ENCODE measurements at regions not wholly inside any gene's neighbourhood (a gene's known extent, or its start where the extent isn't known, plus 50 kb on each side); places are given as distances from the start of the nearest gene placed in this dataset.
A peak's percentile ranks its signal among the peaks of the same experiment; 100 is the strongest.

- DNase-seq = no peak
These were observed 209.0 kb downstream of the JCAD start for GRCh38 chr10:29850371-29850770.

- DNase-seq = no peak
These were observed 209.5 kb downstream of the JCAD start for GRCh38 chr10:29849886-29850285.

GRCh38 chr10:29849126-29849833 lies 210.1 kb downstream of the JCAD start:
- no peak for DNase-seq

GRCh38 chr10:29846881-29847280 lies 212.1 kb upstream of the SVIL start:
- DNase-seq = no peak

- DNase-seq = no peak
These were observed 210.4 kb upstream of the SVIL start for GRCh38 chr10:29845166-29845565.

GRCh38 chr10:29843143-29843542 lies 208.4 kb upstream of the SVIL start:
- no peak for DNase-seq

- DNase-seq = no peak
These were observed 207.2 kb upstream of the SVIL start for GRCh38 chr10:29841724-29842649.

- no peak for DNase-seq
These were observed 205.9 kb upstream of the SVIL start for GRCh38 chr10:29840516-29841276.

- DNase-seq = no peak
These were observed 205.2 kb upstream of the SVIL start for GRCh38 chr10:29839826-29840515.

GRCh38 chr10:29838539-29838938 lies 203.8 kb upstream of the SVIL start:
- no peak for DNase-seq

GRCh38 chr10:29837586-29837985 lies 202.8 kb upstream of the SVIL start:
- no peak for DNase-seq

- DNase-seq = no peak
These were observed 201.6 kb upstream of the SVIL start for GRCh38 chr10:29836396-29836795.

GRCh38 chr10:29835055-29835454 lies 200.3 kb upstream of the SVIL start:
- DNase-seq = no peak

- no peak for DNase-seq
These were observed 196.1 kb upstream of the SVIL start for GRCh38 chr10:29830531-29831512.

- no peak for DNase-seq
These were observed 195.0 kb upstream of the SVIL start for GRCh38 chr10:29829776-29830175.

GRCh38 chr10:29828956-29829355 lies 194.2 kb upstream of the SVIL start:
- peak in 1 of 5 donors; percentile 47 for DNase-seq

- DNase-seq = no peak
These were observed 193.7 kb upstream of the SVIL start for GRCh38 chr10:29828440-29828894.

- DNase-seq = no peak
These were observed 192.7 kb upstream of the SVIL start for GRCh38 chr10:29827512-29827911.

GRCh38 chr10:29826801-29827450 lies 192.2 kb upstream of the SVIL start:
- no peak for DNase-seq

GRCh38 chr10:29826221-29826620 lies 191.4 kb upstream of the SVIL start:
- DNase-seq = no peak

All from T-helper 1 cell (primary cell).